ENCODE measurements at regions not wholly inside any gene's neighbourhood (a gene's known extent, or its start where the extent isn't known, plus 50 kb on each side); places are given as distances from the start of the nearest gene placed in this dataset.

DNA sequence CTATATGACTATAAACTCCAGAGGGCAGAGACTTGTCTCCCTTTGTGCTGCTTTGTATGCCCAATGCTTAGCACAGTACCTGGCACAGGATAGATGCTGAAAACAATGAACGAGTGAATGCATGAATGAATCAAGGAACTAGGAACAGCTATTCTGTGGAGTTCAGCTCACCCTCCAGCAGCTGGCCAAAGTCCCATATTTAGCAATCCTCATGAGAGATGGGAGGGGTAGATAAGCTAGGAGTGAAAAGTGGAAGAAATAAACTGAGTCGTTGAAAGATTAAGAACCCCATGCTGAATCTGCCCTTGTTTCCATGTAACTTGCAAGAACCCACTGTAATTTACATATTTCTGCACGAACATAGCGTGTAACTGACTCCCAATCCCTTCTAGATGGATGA is 106.5 kb downstream of the MAFB start:
- Histone ChIP-seq H3K4me3 (no peak overlapping the region), H3K27ac (no peak overlapping the region)
- DNase-seq (ENCODE audit: low spot score) = no peak
- TF ChIP-seq, protein P1, sequence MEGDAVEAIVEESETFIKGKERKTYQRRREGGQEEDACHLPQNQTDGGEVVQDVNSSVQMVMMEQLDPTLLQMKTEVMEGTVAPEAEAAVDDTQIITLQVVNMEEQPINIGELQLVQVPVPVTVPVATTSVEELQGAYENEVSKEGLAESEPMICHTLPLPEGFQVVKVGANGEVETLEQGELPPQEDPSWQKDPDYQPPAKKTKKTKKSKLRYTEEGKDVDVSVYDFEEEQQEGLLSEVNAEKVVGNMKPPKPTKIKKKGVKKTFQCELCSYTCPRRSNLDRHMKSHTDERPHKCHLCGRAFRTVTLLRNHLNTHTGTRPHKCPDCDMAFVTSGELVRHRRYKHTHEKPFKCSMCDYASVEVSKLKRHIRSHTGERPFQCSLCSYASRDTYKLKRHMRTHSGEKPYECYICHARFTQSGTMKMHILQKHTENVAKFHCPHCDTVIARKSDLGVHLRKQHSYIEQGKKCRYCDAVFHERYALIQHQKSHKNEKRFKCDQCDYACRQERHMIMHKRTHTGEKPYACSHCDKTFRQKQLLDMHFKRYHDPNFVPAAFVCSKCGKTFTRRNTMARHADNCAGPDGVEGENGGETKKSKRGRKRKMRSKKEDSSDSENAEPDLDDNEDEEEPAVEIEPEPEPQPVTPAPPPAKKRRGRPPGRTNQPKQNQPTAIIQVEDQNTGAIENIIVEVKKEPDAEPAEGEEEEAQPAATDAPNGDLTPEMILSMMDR (IDR thresholded peaks at IDR 0.05) = no peak

DNA sequence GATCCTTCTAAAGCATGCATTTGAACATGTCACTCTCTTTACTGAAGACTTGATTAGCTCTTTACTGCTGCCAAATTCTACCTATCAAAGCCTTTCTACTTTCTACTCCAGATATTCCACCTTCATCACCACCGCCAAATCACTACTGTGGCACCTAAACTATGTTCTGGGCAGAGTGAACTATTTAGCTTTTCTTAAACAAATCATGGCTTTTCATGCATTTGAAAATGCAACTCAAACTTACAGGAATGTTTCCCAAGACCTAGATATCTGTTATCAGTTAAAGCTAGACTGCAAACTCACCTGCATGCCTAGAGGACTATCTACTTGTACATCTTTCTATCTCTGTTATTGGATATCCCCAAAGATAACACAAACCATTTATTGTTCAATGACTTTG is 109.3 kb downstream of the MAFB start:
- TF ChIP-seq, protein P1 (IDR thresholded peaks at IDR 0.05) = no peak
- Histone ChIP-seq H3K27ac (no peak overlapping the region), H3K4me3 (no peak overlapping the region)
- DNase-seq (ENCODE audit: low spot score) = no peak

DNA sequence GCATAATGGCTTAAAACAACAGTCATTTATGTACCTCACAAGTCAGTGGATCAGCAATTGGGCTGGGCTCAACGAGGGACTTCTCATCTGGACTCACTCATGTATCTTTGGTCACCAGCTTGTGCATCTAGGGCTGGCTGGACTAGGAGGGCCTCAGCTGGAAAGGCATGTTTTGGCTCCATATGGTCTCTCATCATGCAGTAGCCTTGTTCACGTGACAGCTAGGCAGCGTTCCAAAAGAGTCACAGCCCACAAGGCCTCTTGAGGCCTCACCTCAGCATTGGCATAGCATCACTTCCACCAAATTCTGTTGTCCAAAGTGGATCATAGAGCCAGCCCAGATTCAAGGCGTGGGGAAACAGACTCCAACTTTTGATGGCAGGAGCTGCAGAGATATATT is 110.1 kb downstream of the MAFB start:
- H3K27ac ChIP-seq = no peak overlapping the region
- DNase-seq (ENCODE audit: low spot score) = no peak
- no peak overlapping the region for H3K4me3 ChIP-seq
- TF ChIP-seq, protein P1 (IDR thresholded peaks at IDR 0.05) = no peak

DNA sequence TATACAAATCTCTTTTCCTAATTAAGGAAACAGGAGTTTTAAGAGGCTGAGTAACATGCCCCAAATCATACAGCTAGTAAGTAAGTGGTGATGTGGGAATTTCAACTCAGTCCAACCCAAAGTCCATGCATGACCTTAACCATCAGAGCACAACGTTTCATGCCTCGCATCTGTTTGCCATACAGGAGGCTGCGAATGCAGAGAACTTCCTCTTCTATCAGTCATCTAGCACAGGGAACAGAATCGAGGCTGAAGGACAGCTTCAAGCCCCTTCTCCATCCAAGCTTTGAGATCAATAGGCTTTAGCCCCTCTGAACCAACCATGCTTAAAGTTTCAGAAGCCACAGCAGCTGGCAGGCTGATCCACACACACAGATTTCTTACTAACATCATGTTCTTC is 113.2 kb downstream of the MAFB start:
- H3K4me3 ChIP-seq = no peak overlapping the region
- no peak overlapping the region for H3K27ac ChIP-seq
- TF ChIP-seq, protein P1 (IDR thresholded peaks at IDR 0.05) = no peak
- no peak for DNase-seq (ENCODE audit: low spot score)

DNA sequence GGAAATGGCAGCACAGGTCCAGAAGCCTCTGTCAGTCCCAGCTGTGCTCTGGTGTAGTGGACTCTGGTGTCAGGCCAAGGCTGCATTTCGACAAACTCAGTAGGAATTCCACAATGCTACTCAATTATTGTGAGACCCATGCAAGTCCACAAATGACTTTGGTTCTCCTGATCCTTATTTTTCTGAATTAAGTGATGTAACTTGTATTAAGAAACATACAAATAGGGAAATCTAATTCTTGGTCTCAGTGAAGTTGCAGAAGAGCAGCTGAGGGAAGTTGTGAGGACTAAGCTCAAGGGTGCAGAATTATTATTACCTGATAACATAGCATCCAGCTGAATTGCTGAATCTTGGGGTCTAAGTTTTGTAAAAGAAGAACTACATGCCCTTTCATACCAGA is 116.8 kb downstream of the MAFB start:
- H3K4me3 ChIP-seq = no peak overlapping the region
- no peak for DNase-seq (ENCODE audit: low spot score)
- H3K27ac ChIP-seq = peak overlapping the region in 1 of 2 donors; percentile 15
- TF ChIP-seq, protein P1 (IDR thresholded peaks at IDR 0.05) = no peak

DNA sequence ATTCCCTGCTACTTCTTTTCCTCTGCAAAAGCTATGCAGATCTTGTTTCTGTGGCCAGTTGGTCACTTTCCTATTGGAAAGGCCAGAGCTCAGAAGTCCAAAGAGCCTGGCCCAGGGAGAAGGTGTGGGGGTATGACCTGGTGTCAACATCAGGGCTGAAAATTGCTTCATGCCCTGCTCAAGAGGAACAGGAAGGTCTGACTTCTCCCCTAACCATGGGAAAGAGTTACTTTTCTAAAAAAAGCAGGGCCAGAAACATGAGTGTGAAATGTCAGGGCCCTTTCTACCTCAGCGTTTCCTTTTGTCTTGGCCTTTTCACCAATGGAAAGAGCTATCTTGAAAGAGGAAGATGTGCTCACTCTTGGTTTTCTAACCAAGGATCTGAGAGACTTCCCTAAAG is 117.4 kb downstream of the MAFB start:
- TF ChIP-seq, protein P1 (IDR thresholded peaks at IDR 0.05) = no peak
- Histone ChIP-seq H3K4me3 (no peak overlapping the region), H3K27ac (no peak overlapping the region)
- DNase-seq (ENCODE audit: low spot score) = no peak

DNA sequence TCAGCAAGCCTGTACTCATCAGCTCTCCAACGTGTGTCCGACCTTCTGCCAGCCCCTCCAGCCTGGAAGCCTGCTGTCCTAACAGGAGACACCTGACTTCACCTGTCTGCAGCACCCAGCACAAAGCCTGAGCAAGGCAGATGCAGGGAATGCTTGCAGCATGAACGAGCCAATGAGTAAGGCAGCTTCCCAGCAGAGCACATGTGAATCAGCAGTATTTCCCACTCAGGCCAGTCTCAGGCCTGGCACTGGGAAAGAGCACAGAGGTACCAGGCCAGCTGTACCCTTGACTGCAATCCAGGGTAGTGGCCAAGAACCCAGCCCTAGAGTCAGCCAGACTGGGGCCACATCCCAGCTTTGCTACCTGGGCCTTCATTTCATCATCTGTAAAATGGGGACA is 120.8 kb downstream of the MAFB start:
- Histone ChIP-seq H3K4me3 (no peak overlapping the region), H3K27ac (no peak overlapping the region)
- TF ChIP-seq, protein P1 (IDR thresholded peaks at IDR 0.05) = no peak
- DNase-seq (ENCODE audit: low spot score) = no peak

Measured in coronary artery (tissue), 2 donors.